HL-60 (cell line): ENCODE measurements at regions not wholly inside any gene's neighbourhood (a gene's known extent, or its start where the extent isn't known, plus 50 kb on each side); places are given as distances from the start of the nearest gene placed in this dataset.

ENCODE experiments used
- DNase-seq, 2 experiments: peaks; one replicate each; pipeline ENCODE4 v3.0.0-alpha.2; 2010 to 2020; ENCODE audit warnings: low read depth in 1 of 2, low spot score in 1 of 2
- H3K27ac ChIP-seq: fragments of 250-450 bp; sonication (Bioruptor Pico); replicated peaks from 2 replicates; pipeline ENCODE4 v1.5.1; 2020; ENCODE audit warnings: mild to moderate bottlenecking, moderate library complexity
- H3K27me3 ChIP-seq: fragments of 250-450 bp; sonication (Bioruptor Pico); 2 replicates; pipeline ENCODE4 v1.5.1; 2021; ENCODE audit warnings: mild to moderate bottlenecking, moderate library complexity; ENCODE audit not compliant: insufficient read depth, poor library complexity, severe bottlenecking
- H3K4me3 ChIP-seq: replicated peaks from 2 replicates; pipeline ENCODE4 v1.5.1; 2011; ENCODE audit warnings: mild to moderate bottlenecking, control low read depth, low read length; ENCODE audit not compliant: insufficient read depth
- GABPA ChIP-seq: IDR thresholded peaks from 2 replicates; pipeline ENCODE4 v1.6.1; 2012; ENCODE audit warnings: low read depth
- POLR2AphosphoS5 ChIP-seq: IDR thresholded peaks from 2 replicates; pipeline ENCODE4 v1.6.1; 2012; ENCODE audit warnings: low read depth
- SPI1 ChIP-seq: IDR thresholded peaks from 2 replicates; pipeline ENCODE4 v1.6.1; 2012; ENCODE audit warnings: low read depth, mild to moderate bottlenecking, borderline replicate concordance
- TF ChIP-seq, protein P1 (sequence below): IDR thresholded peaks from one replicate; pipeline ENCODE4 v1.5.1; 2011; ENCODE audit warnings: low read length, control low read depth, inconsistent platforms; ENCODE audit not compliant: insufficient read depth
- TF ChIP-seq, protein P2 (sequence below): IDR thresholded peaks from 2 replicates; pipeline ENCODE4 v1.6.1; 2012; ENCODE audit warnings: low read depth; ENCODE audit not compliant: insufficient replicate concordance

DNA sequence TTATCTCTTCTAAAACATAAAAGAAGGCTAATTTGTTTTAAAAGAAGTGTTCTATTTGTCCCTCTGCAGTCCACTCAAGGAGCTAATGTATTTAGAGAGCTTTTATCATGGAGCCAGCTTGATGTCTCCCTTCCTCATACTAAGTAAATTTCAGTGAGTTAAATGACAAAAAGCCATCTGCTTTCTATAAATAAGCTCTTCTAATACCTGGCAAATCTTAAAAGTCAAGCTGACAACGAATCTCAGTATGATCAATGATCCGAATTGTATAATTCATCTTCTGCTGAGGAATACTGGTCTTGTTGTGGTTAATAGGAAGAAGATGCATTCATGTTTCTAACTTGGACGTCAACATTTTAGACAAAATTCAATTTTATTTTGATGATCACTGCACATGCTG is 1390.7 kb downstream of the CDH8 start:
- no peak for TF ChIP-seq POLR2AphosphoS5
- TF ChIP-seq, protein P1, sequence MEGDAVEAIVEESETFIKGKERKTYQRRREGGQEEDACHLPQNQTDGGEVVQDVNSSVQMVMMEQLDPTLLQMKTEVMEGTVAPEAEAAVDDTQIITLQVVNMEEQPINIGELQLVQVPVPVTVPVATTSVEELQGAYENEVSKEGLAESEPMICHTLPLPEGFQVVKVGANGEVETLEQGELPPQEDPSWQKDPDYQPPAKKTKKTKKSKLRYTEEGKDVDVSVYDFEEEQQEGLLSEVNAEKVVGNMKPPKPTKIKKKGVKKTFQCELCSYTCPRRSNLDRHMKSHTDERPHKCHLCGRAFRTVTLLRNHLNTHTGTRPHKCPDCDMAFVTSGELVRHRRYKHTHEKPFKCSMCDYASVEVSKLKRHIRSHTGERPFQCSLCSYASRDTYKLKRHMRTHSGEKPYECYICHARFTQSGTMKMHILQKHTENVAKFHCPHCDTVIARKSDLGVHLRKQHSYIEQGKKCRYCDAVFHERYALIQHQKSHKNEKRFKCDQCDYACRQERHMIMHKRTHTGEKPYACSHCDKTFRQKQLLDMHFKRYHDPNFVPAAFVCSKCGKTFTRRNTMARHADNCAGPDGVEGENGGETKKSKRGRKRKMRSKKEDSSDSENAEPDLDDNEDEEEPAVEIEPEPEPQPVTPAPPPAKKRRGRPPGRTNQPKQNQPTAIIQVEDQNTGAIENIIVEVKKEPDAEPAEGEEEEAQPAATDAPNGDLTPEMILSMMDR, result no peak
- TF ChIP-seq, protein P2, sequence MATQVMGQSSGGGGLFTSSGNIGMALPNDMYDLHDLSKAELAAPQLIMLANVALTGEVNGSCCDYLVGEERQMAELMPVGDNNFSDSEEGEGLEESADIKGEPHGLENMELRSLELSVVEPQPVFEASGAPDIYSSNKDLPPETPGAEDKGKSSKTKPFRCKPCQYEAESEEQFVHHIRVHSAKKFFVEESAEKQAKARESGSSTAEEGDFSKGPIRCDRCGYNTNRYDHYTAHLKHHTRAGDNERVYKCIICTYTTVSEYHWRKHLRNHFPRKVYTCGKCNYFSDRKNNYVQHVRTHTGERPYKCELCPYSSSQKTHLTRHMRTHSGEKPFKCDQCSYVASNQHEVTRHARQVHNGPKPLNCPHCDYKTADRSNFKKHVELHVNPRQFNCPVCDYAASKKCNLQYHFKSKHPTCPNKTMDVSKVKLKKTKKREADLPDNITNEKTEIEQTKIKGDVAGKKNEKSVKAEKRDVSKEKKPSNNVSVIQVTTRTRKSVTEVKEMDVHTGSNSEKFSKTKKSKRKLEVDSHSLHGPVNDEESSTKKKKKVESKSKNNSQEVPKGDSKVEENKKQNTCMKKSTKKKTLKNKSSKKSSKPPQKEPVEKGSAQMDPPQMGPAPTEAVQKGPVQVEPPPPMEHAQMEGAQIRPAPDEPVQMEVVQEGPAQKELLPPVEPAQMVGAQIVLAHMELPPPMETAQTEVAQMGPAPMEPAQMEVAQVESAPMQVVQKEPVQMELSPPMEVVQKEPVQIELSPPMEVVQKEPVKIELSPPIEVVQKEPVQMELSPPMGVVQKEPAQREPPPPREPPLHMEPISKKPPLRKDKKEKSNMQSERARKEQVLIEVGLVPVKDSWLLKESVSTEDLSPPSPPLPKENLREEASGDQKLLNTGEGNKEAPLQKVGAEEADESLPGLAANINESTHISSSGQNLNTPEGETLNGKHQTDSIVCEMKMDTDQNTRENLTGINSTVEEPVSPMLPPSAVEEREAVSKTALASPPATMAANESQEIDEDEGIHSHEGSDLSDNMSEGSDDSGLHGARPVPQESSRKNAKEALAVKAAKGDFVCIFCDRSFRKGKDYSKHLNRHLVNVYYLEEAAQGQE, result no peak
- TF ChIP-seq SPI1, result no peak
- Histone ChIP-seq H3K27ac (no peak overlapping the region), H3K4me3 (no peak overlapping the region), H3K27me3 (no peaks in the 10 kb centered on the region)
- no peak for DNase-seq

DNA sequence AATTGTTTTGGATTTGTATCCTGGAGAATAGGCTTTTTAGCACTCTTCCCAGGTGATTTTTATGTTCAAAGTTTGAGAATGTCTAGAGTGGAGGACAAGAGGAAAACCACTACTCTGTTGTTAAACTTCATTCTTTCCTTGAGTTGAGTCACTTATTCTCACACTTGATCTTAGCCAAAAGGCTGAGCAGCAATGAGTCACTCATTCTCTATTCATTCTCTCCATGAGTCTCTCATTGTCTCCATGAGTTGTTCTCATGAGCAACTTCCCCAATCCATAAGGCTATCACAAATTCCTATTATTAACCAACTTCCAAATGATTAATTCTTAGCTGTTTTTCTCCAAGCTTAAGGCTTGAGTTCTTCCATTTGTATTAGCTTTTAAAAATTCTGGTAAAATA is 1393.3 kb downstream of the CDH8 start:
- H3K27ac ChIP-seq, result no peak overlapping the region

DNA sequence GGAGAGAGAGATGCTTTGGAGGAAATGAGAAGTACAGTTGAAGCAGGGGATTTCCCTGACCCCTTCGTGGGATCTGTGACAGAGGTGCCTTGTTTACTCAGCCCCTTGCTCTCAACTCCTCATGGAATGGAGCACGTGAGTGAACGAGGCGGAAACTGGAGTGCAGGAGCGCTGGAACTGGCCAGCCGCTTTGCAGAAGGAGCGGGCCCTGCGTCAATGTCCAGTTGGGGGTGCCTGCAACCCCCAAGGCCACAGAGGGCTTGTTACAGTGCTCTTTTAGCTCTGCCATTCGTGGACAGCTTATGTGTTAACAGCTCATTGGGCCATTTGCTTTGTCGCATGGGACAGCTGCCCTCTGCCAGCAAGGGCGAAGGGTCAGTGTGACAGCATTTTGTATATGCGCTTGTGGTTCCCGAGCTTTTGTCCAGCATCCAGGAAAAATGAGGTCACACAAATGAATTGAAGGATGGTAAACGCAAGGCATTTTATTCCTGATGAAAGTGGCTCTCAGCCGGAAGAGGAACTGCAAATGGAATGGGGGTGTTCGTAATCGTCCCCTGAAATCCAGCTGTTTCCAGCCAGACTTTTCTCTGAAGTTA is 1395.1 kb downstream of the CDH8 start:
- Histone ChIP-seq H3K27ac (no peak overlapping the region), H3K27me3 (no peaks in the 10 kb centered on the region), H3K4me3 (no peak overlapping the region)
- TF ChIP-seq, protein P2, result no peak
- TF ChIP-seq POLR2AphosphoS5, result no peak
- TF ChIP-seq, protein P1, result no peak
- TF ChIP-seq SPI1, result no peak
- TF ChIP-seq GABPA, result no peak
- DNase-seq, result no peak

More for the DNA sequence above, 1393.3 kb downstream of the CDH8 start:
- Histone ChIP-seq H3K27me3 (no peaks in the 10 kb centered on the region), H3K4me3 (no peak overlapping the region)
- TF ChIP-seq POLR2AphosphoS5 (no peak), SPI1 (no peak), GABPA (no peak)
- TF ChIP-seq, protein P2, result no peak
- TF ChIP-seq, protein P1, result no peak
- no peak for DNase-seq
